Mesothelial cell of epicardium (in vitro differentiated cells): ENCODE measurements at regions not wholly inside any gene's neighbourhood (a gene's known extent, or its start where the extent isn't known, plus 50 kb on each side); places are given as distances from the start of the nearest gene placed in this dataset.

Experiments
- DNase-seq, 2 experiments: peaks; one replicate each; pipeline ENCODE4 v3.0.0; 2021; ENCODE audit warnings: low spot score in 2 of 2; ENCODE audit not compliant: unreplicated experiment in 2 of 2
- H3K27ac Mint-ChIP-seq: 2 replicates; pipeline ENCODE4 v1.8.0; 2021; ENCODE audit warnings: mixed read lengths
- H3K27me3 Mint-ChIP-seq: 2 replicates; pipeline ENCODE4 v1.8.0; 2021; ENCODE audit warnings: low read depth, mixed read lengths
- H3K36me3 Mint-ChIP-seq: 2 replicates; pipeline ENCODE4 v1.8.0; 2021; ENCODE audit warnings: mixed read lengths
- H3K4me1 Mint-ChIP-seq: 2 replicates; pipeline ENCODE4 v1.8.0; 2021; ENCODE audit warnings: mixed read lengths
- H3K4me3 Mint-ChIP-seq: 2 replicates; pipeline ENCODE4 v1.8.0; 2021; ENCODE audit warnings: mild to moderate bottlenecking, moderate library complexity, mixed read lengths
- H3K9me3 Mint-ChIP-seq: 2 replicates; pipeline ENCODE4 v1.8.0; 2021; ENCODE audit warnings: mixed read lengths
- CTCF ChIP-seq: fragments of 200-600 bp; sonication (generic); IDR thresholded peaks from one replicate; pipeline ENCODE4 v1.5.0; 2021; ENCODE audit warnings: antibody characterized with exemption; ENCODE audit not compliant: unreplicated experiment

DNA sequence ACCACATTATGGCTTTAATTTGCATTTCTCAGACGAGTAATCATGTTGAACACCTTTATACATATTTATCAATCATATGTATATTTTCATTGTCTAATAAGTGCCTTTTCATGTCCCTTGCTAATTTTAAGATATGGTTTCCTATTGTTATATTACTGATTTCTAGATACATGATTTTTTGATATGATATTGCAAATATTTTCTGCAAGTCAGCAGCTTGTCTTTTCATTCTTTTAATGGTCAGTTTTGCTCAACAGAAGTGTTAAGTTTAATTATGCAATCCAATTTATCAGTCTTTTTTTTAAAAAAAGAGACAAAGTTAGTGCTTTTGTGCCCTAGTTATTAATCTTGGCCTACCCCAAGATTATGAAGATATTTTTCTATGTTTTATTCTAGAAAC is 1377.8 kb upstream of the CITED2 start:
- no peak for TF ChIP-seq CTCF
- no peaks in the 10 kb centered on the region for H3K27me3 Mint-ChIP-seq
- H3K36me3 Mint-ChIP-seq = no peaks in the 10 kb centered on the region
- H3K4me3 Mint-ChIP-seq = no peak overlapping the region
- H3K4me1 Mint-ChIP-seq = no peaks in the 10 kb centered on the region
- H3K27ac Mint-ChIP-seq = no peak overlapping the region
- peaks cover 31% of the 10 kb centered on the region for H3K9me3 Mint-ChIP-seq
- DNase-seq = no peak

GRCh38 chr6:140747114-140747513 is 1372.7 kb upstream of the CITED2 start:
- peaks cover 46% of the 10 kb centered on the region for H3K9me3 Mint-ChIP-seq
- H3K27me3 Mint-ChIP-seq = no peaks in the 10 kb centered on the region
- H3K4me1 Mint-ChIP-seq = no peaks in the 10 kb centered on the region
- H3K36me3 Mint-ChIP-seq = peaks cover 5% of the 10 kb centered on the region
- no peak overlapping the region for H3K4me3 Mint-ChIP-seq
- DNase-seq = no peak
- no peak overlapping the region for H3K27ac Mint-ChIP-seq
- no peak for TF ChIP-seq CTCF

DNA sequence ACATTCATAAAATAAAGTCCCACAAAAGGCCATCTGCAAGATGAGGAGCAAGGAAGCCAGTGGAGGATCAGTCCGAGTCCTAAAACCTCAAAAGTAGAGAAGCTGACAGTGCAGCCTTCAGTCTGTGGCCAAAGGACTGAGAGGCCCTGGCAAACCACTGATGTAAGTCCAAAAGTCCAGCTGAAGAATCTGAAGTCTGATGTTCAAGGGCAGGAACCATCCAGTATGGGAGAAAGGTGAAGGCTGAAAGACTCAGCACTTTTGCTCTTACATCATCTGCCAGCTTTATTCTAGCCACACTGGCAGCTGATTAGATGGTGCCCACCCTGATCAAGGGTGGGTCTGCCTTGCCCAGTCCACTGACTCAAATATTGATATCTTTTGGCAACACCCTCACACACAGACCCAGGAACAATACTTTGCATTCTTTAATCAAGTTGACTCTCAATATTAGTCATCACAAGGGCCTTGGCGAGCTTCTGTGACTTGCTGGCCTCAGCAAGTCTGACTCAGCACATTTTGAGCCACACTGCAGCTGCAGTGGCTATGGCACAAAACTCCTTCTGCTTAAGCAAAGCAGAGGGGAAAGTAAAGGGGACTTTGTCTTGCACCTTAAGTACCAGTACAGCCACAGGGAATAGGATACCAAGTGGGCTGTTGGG is 1370.3 kb upstream of the CITED2 start:
- no peak overlapping the region for H3K27ac Mint-ChIP-seq
- H3K4me3 Mint-ChIP-seq = no peak overlapping the region
- H3K4me1 Mint-ChIP-seq = no peaks in the 10 kb centered on the region
- no peak for DNase-seq
- no peak for TF ChIP-seq CTCF
- peaks cover 5% of the 10 kb centered on the region for H3K36me3 Mint-ChIP-seq
- peaks cover 35% of the 10 kb centered on the region for H3K9me3 Mint-ChIP-seq
- no peaks in the 10 kb centered on the region for H3K27me3 Mint-ChIP-seq

DNA sequence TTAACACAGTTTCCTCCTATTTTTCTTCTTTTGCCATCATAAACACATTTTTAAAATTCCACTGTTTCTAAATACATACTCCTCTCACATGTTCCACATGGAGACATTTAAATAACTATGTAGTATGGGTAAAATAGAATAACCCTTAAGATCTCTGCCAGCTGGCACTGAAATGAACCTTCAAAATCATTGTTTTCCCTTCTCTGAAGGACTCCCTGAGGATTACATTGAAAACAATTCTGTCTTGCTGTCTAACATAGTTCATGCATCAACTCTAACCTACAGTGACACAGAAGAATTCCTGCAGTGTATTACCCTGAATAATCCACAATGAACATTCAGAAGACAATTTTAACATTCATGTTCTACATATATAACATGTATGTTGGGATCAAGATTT is 1361.8 kb upstream of the CITED2 start:
- no peak for DNase-seq
- no peaks in the 10 kb centered on the region for H3K27me3 Mint-ChIP-seq
- H3K4me3 Mint-ChIP-seq = no peak overlapping the region
- H3K9me3 Mint-ChIP-seq = peaks cover 15% of the 10 kb centered on the region
- H3K36me3 Mint-ChIP-seq = no peaks in the 10 kb centered on the region
- peak overlapping the region; percentile 35 for H3K27ac Mint-ChIP-seq
- TF ChIP-seq CTCF = no peak
- H3K4me1 Mint-ChIP-seq = peaks cover 25% of the 10 kb centered on the region

DNA sequence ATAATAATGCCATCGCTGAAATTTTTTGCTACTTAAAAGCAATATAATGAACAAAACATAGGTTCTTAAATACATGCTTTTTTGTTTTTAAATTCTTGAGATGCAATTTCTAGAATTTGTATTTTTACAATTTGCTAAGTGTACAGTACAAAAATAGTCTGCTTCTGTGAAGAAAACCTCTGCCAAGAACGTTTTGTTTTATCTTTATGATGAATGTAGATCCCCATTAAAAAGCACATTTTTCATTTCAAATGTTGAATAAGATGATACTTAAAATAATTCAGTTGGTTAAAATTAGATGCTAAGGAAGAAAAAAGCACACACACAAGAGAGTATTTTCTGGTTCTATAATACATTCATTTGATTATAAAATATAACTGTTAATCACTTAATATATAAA is 1358.5 kb upstream of the CITED2 start:
- peaks cover 3% of the 10 kb centered on the region for H3K9me3 Mint-ChIP-seq
- H3K36me3 Mint-ChIP-seq = no peaks in the 10 kb centered on the region
- no peak for DNase-seq
- no peaks in the 10 kb centered on the region for H3K27me3 Mint-ChIP-seq
- no peak overlapping the region for H3K4me3 Mint-ChIP-seq
- no peak for TF ChIP-seq CTCF
- no peak overlapping the region for H3K27ac Mint-ChIP-seq
- peaks cover 25% of the 10 kb centered on the region for H3K4me1 Mint-ChIP-seq

- H3K4me3 Mint-ChIP-seq = no peak overlapping the region
- peaks cover 3% of the 10 kb centered on the region for H3K9me3 Mint-ChIP-seq
- H3K27ac Mint-ChIP-seq = no peak overlapping the region
- DNase-seq = no peak
- H3K4me1 Mint-ChIP-seq = peaks cover 25% of the 10 kb centered on the region
- H3K36me3 Mint-ChIP-seq = no peaks in the 10 kb centered on the region
- no peak for TF ChIP-seq CTCF
- H3K27me3 Mint-ChIP-seq = no peaks in the 10 kb centered on the region
These were observed 1357.7 kb upstream of the CITED2 start for GRCh38 chr6:140732155-140732554.
